ENCODE measurements at regions not wholly inside any gene's neighbourhood (a gene's known extent, or its start where the extent isn't known, plus 50 kb on each side); places are given as distances from the start of the nearest gene placed in this dataset.

DNA sequence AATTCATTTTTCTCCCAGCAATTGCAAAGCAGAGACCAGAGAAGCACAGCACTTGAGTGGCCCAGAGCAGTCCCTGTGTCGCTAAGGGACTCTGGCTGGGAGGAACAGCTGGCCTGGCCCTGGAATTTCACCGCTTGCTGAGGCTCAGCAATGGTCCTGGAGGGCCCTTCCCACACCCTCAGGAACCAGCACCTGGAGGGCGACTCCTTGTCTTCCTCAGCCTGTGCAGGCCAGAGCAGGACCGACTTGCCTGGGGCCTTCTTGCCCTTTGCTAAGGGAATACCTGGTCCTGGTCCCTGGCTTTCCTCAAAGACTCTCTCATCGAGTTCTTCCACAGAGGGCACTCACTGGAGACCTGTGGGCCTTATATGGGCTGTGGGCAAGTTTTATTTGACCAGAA lies 294.6 kb downstream of the RPLP1 start:
- peaks cover 10% of the 10 kb centered on the region for H3K4me1 ChIP-seq (ENCODE audit: insufficient read depth, low read length)
- no peaks in the 10 kb centered on the region for H3K27me3 ChIP-seq (ENCODE audit: control insufficient read depth in 1 of 2, insufficient read depth in 2 of 2, low read length in 2 of 2)
- no peak overlapping the region for H3K9ac ChIP-seq (ENCODE audit: low read length)
- no peak overlapping the region for H3K27ac ChIP-seq (ENCODE audit: low read depth, low read length)
- no peaks in the 10 kb centered on the region for H3K36me3 ChIP-seq (ENCODE audit: insufficient read depth, low read length)
- H3K9me3 ChIP-seq (ENCODE audit: low read length) = no peaks in the 10 kb centered on the region
- no peak overlapping the region for H3K4me3 ChIP-seq (ENCODE audit: low read depth in 1 of 2, low read length in 2 of 2)

DNA sequence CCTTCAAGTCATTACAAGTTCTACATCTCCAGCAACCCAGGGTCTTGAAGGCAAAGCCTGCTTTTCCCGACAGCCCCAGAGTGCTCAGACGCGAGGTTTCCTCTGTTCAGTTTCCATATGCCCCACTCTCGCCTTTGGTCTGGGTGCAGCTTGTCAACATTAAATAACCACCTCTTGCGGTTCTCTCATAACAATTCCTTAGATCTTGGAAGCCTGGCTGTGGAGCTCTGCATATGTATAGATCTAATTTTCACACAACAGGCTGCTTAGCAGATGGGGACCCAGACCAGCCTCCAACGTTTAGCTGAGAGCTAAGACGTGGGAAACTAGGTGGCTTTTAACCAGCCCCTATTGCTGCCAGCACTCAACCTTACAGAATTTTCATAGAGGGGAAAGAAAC lies 295.5 kb downstream of the RPLP1 start:
- H3K9me3 ChIP-seq (ENCODE audit: low read length) = no peaks in the 10 kb centered on the region
- H3K27me3 ChIP-seq (ENCODE audit: control insufficient read depth in 1 of 2, insufficient read depth in 2 of 2, low read length in 2 of 2) = no peaks in the 10 kb centered on the region
- H3K27ac ChIP-seq (ENCODE audit: low read depth, low read length) = no peak overlapping the region
- peaks cover 1% of the 10 kb centered on the region for H3K4me1 ChIP-seq (ENCODE audit: insufficient read depth, low read length)
- no peak overlapping the region for H3K4me3 ChIP-seq (ENCODE audit: low read depth in 1 of 2, low read length in 2 of 2)
- H3K36me3 ChIP-seq (ENCODE audit: insufficient read depth, low read length) = no peaks in the 10 kb centered on the region
- H3K9ac ChIP-seq (ENCODE audit: low read length) = no peak overlapping the region

DNA sequence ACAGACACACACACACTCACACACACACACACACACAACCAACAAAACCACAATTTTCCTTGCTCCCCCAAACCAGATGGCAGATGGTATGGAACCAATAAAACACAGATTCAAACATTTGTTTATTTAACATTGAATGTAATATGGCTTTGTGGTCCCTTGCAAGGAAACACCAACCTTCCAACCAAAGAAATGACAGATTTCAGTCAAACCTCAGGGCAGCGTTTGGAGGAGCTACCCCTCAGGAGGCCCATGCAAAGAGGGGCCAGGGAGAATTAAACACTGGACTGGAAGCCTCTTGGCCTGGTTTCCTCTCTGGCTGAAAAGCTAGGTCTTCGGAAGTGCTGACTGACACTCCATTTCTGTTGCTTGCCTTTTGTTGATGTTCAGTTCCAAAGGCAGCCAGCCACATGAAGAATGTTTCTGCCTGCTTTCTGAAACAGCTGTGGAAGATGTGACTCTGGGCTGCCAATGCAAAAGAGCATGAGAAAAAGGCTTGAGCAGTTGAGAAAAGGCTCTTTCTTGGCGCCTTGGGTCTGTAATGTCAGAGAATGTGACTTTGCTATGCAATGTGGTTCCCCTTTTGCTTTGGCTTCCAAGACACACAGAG lies 296.1 kb downstream of the RPLP1 start:
- H3K36me3 ChIP-seq (ENCODE audit: insufficient read depth, low read length) = no peaks in the 10 kb centered on the region
- H3K27me3 ChIP-seq (ENCODE audit: control insufficient read depth in 1 of 2, insufficient read depth in 2 of 2, low read length in 2 of 2) = no peaks in the 10 kb centered on the region
- H3K4me1 ChIP-seq (ENCODE audit: insufficient read depth, low read length) = no peaks in the 10 kb centered on the region
- H3K27ac ChIP-seq (ENCODE audit: low read depth, low read length) = no peak overlapping the region
- no peak overlapping the region for H3K9ac ChIP-seq (ENCODE audit: low read length)
- H3K4me3 ChIP-seq (ENCODE audit: low read depth in 1 of 2, low read length in 2 of 2) = no peak overlapping the region
- H3K9me3 ChIP-seq (ENCODE audit: low read length) = no peaks in the 10 kb centered on the region

DNA sequence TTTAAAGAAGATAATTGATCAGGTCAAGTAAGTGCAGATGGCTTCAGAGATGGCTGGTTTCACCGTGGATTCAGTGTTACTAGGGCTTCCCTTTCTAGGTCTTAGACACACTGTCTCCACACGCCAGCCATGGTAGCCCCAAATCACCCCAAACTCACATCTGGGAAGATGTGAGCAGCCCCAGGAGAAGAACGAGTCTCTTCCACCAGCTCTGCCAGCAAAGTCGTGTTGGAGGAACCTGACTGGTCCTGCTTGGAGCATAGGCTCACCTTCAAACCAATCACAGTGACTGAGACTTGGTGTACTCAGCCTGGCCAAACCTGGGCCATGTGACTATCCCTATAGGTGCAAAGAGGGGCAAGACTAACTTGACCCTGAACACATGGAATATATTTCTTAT lies 296.7 kb downstream of the RPLP1 start:
- Histone ChIP-seq H3K27ac (ENCODE audit: low read depth, low read length) (no peak overlapping the region), H3K4me1 (ENCODE audit: insufficient read depth, low read length) (no peaks in the 10 kb centered on the region), H3K36me3 (ENCODE audit: insufficient read depth, low read length) (no peaks in the 10 kb centered on the region), H3K9ac (ENCODE audit: low read length) (no peak overlapping the region), H3K27me3 (ENCODE audit: control insufficient read depth in 1 of 2, insufficient read depth in 2 of 2, low read length in 2 of 2) (no peaks in the 10 kb centered on the region), H3K4me3 (ENCODE audit: low read depth in 1 of 2, low read length in 2 of 2) (no peak overlapping the region), H3K9me3 (ENCODE audit: low read length) (no peaks in the 10 kb centered on the region)

DNA sequence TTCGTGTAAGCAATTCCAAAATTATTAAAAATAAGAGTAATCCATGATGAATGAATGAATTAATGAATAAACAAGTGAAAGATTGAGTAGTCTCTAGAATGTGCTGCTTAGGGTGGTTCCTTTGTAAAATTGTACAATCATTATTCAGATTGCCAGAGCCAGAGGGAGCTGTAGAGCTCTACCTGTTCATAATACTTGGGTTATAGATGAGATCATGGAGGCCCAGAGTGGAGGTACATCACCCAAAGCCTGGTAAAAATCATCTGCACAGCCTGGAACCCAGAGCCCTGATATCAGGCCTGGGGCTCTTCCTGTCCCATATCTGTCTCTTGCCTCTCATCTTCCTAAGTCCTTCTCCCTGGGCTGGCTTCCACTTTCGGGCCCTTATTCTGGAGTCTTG lies 297.2 kb downstream of the RPLP1 start:
- H3K27ac ChIP-seq (ENCODE audit: low read depth, low read length) = no peak overlapping the region
- no peak overlapping the region for H3K4me3 ChIP-seq (ENCODE audit: low read depth in 1 of 2, low read length in 2 of 2)
- H3K27me3 ChIP-seq (ENCODE audit: control insufficient read depth in 1 of 2, insufficient read depth in 2 of 2, low read length in 2 of 2) = no peaks in the 10 kb centered on the region
- H3K9me3 ChIP-seq (ENCODE audit: low read length) = no peaks in the 10 kb centered on the region
- H3K4me1 ChIP-seq (ENCODE audit: insufficient read depth, low read length) = no peaks in the 10 kb centered on the region
- H3K9ac ChIP-seq (ENCODE audit: low read length) = no peak overlapping the region
- no peaks in the 10 kb centered on the region for H3K36me3 ChIP-seq (ENCODE audit: insufficient read depth, low read length)

DNA sequence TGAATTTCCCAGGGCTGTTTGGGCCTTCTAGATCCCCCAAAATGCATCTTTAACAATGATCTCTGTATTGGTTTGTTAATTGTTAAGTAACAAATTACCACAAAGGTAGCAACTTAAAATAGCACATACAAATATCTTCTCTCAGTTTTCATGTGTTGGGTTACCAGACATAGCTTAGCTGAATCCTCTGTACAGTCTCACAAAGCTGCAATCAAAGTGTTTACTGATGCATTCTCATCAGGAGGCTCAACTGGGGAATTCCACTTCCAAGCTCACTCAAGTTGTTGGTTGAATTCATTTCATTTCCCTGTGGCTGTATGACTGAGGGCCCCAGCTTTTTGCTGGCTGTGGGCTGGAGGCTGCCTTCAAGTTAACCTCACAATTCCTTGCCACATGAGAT lies 297.6 kb downstream of the RPLP1 start:
- no peaks in the 10 kb centered on the region for H3K27me3 ChIP-seq (ENCODE audit: control insufficient read depth in 1 of 2, insufficient read depth in 2 of 2, low read length in 2 of 2)
- no peak overlapping the region for H3K27ac ChIP-seq (ENCODE audit: low read depth, low read length)
- no peak overlapping the region for H3K9ac ChIP-seq (ENCODE audit: low read length)
- no peaks in the 10 kb centered on the region for H3K36me3 ChIP-seq (ENCODE audit: insufficient read depth, low read length)
- H3K4me3 ChIP-seq (ENCODE audit: low read depth in 1 of 2, low read length in 2 of 2) = no peak overlapping the region
- no peaks in the 10 kb centered on the region for H3K4me1 ChIP-seq (ENCODE audit: insufficient read depth, low read length)
- no peaks in the 10 kb centered on the region for H3K9me3 ChIP-seq (ENCODE audit: low read length)

DNA sequence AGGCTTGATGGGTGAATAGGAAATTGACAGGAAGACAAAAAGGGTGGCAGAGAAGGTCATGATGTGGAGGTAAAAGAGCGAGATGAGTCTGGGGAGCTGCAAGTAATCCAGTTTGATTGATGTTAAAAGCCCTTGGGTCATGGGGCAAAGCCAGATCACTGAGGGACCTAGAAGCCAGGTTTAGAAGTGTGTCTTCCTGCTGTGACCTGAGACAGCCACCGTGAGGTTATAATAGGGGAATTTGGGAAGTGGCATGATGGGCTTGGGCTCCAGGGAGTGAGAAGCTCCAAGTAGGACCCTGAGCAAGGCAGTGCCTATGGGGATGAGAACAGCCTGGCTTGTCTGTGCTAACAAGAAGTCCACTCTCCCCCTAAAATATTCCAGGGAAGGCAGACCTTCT lies 298.5 kb downstream of the RPLP1 start:
- Histone ChIP-seq H3K27me3 (ENCODE audit: control insufficient read depth in 1 of 2, insufficient read depth in 2 of 2, low read length in 2 of 2) (no peaks in the 10 kb centered on the region), H3K9ac (ENCODE audit: low read length) (no peak overlapping the region), H3K9me3 (ENCODE audit: low read length) (no peaks in the 10 kb centered on the region), H3K4me3 (ENCODE audit: low read depth in 1 of 2, low read length in 2 of 2) (no peak overlapping the region), H3K4me1 (ENCODE audit: insufficient read depth, low read length) (no peaks in the 10 kb centered on the region), H3K27ac (ENCODE audit: low read depth, low read length) (no peak overlapping the region), H3K36me3 (ENCODE audit: insufficient read depth, low read length) (no peaks in the 10 kb centered on the region)

DNA sequence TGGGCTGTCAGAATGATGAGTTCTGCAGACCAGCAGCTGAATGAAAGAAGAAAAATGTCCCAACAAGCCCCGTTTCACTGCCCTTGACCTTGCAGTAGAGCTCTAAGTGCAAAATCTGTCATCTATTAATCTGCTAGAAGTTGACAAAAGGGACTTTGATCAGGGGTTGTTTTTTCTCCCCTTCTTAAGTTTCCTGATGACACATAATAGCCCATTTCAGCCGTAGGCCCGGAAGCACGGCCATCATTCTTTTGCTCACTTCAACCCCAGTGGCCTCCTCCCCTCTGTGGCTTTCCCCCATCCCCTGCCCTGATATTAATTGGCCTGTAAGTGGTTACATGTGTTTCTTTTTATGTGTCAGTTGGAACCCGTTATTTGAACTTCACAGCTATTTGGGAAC lies 298.9 kb downstream of the RPLP1 start:
- Histone ChIP-seq H3K9me3 (ENCODE audit: low read length) (no peaks in the 10 kb centered on the region), H3K27ac (ENCODE audit: low read depth, low read length) (no peak overlapping the region), H3K36me3 (ENCODE audit: insufficient read depth, low read length) (no peaks in the 10 kb centered on the region), H3K9ac (ENCODE audit: low read length) (no peak overlapping the region), H3K27me3 (ENCODE audit: control insufficient read depth in 1 of 2, insufficient read depth in 2 of 2, low read length in 2 of 2) (no peaks in the 10 kb centered on the region), H3K4me1 (ENCODE audit: insufficient read depth, low read length) (no peaks in the 10 kb centered on the region), H3K4me3 (ENCODE audit: low read depth in 1 of 2, low read length in 2 of 2) (no peak overlapping the region)

DNA sequence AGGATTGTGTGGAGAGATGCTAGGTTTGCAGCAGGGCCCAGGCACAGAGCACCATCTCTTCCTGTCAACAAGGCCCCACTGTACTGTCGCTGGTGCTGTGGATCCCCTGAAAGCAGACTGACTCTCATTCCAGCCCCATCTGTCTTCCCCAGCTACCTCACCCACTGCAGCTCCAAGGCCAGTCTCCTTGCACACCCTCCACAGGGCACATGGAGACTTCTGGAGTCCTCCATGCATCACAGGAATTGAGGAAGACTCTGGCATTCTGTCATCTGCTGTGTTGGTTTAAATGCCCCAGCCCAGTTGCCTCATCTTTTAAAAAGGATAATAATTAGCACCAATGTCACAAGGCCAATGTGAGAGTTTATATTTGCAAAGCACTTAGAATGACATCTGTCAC lies 301.2 kb downstream of the RPLP1 start:
- Histone ChIP-seq H3K9me3 (ENCODE audit: low read length) (no peaks in the 10 kb centered on the region), H3K4me1 (ENCODE audit: insufficient read depth, low read length) (no peaks in the 10 kb centered on the region), H3K27me3 (ENCODE audit: control insufficient read depth in 1 of 2, insufficient read depth in 2 of 2, low read length in 2 of 2) (no peaks in the 10 kb centered on the region), H3K36me3 (ENCODE audit: insufficient read depth, low read length) (no peaks in the 10 kb centered on the region), H3K4me3 (ENCODE audit: low read depth in 1 of 2, low read length in 2 of 2) (no peak overlapping the region), H3K27ac (ENCODE audit: low read depth, low read length) (no peak overlapping the region), H3K9ac (ENCODE audit: low read length) (no peak overlapping the region)

DNA sequence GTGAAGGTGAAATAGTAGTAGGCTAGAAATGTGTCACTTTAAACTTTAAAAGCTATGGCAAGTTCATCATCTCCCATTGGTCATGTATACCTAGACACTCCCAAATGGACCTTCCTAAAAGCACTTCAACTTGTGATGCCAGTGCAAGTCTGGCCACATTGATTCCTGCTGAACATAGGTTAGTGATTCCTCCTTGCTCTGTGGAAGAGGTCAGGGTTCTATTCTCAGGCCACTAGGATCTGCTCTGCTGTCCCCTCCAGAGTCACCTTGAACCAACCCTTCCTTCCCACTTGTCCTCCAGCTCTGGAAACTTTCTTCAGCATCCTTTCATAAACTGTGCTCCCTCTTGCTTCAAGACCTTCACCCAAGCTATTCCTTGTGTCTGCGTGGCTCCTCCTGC lies 301.7 kb downstream of the RPLP1 start:
- H3K4me3 ChIP-seq (ENCODE audit: low read depth in 1 of 2, low read length in 2 of 2) = no peak overlapping the region

DNA sequence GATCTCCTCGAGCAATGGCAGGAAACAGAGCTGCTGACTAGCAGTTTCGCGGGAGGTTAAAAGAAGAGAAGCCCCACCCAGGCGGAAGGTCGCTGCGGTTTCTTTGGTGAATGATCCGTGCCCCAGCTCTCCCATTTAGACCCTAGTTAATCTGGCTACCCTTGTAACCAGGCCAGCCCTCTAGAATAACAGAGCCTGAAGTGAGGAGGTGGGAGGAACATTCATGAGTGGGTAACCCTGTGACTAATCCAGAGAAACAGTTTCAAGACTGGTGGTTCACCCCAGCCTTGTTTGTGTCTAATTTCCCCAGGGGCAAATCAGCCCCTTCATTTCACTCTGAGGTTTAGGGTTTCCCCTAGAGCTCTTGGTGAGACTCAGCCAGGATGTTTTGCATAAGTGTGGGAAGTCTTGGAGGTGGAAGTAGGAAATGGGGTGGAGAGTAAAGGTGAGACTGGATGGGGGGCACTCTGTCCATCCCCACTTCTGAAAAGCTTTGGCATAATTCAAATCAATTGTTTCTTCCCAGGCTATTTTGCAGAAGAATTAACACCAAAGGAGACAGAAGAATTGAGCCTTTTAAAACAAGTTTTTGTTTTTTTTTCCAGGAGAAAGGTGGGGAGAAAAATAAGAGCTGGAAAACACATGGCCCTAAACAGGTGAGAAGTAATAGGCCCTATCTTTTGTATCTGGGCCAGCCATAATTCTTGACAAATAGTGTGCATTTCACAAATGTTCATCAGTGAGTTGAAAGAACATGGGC lies 303.1 kb downstream of the RPLP1 start:
- no peaks in the 10 kb centered on the region for H3K4me1 ChIP-seq (ENCODE audit: insufficient read depth, low read length)

More for the DNA sequence above, 301.7 kb downstream of the RPLP1 start:
- no peaks in the 10 kb centered on the region for H3K4me1 ChIP-seq (ENCODE audit: insufficient read depth, low read length)
- H3K36me3 ChIP-seq (ENCODE audit: insufficient read depth, low read length) = no peaks in the 10 kb centered on the region
- H3K27ac ChIP-seq (ENCODE audit: low read depth, low read length) = no peak overlapping the region
- H3K9ac ChIP-seq (ENCODE audit: low read length) = no peak overlapping the region
- H3K27me3 ChIP-seq (ENCODE audit: control insufficient read depth in 1 of 2, insufficient read depth in 2 of 2, low read length in 2 of 2) = no peaks in the 10 kb centered on the region
- H3K9me3 ChIP-seq (ENCODE audit: low read length) = no peaks in the 10 kb centered on the region

DNA sequence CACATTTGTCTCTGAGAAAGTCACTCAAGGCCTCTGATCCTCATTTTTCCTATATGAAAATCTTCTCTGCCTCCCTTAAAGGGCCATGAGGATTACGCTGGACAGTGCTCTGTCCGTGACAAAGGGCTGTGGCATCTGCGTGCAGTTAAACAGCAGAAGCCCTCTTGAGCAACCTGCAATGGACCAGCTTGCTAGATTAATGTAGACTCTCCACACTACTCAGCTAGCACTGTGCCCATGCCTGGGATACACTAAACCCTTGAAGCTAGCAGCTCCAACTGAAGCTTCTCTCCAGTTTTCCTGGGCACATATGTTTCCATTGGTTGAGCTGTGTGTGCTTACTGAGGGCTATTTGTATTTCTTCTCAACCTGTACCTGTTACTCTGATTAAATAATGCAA lies 303.8 kb downstream of the RPLP1 start:
- Histone ChIP-seq H3K27me3 (ENCODE audit: control insufficient read depth in 1 of 2, insufficient read depth in 2 of 2, low read length in 2 of 2) (no peaks in the 10 kb centered on the region), H3K27ac (ENCODE audit: low read depth, low read length) (no peak overlapping the region), H3K4me1 (ENCODE audit: insufficient read depth, low read length) (no peaks in the 10 kb centered on the region), H3K9me3 (ENCODE audit: low read length) (no peaks in the 10 kb centered on the region), H3K4me3 (ENCODE audit: low read depth in 1 of 2, low read length in 2 of 2) (no peak overlapping the region), H3K36me3 (ENCODE audit: insufficient read depth, low read length) (no peaks in the 10 kb centered on the region), H3K9ac (ENCODE audit: low read length) (no peak overlapping the region)

More for the DNA sequence above, 303.1 kb downstream of the RPLP1 start:
- H3K36me3 ChIP-seq (ENCODE audit: insufficient read depth, low read length) = no peaks in the 10 kb centered on the region
- H3K9me3 ChIP-seq (ENCODE audit: low read length) = no peaks in the 10 kb centered on the region
- H3K9ac ChIP-seq (ENCODE audit: low read length) = no peak overlapping the region
- H3K27ac ChIP-seq (ENCODE audit: low read depth, low read length) = no peak overlapping the region
- H3K4me3 ChIP-seq (ENCODE audit: low read depth in 1 of 2, low read length in 2 of 2) = no peak overlapping the region
- no peaks in the 10 kb centered on the region for H3K27me3 ChIP-seq (ENCODE audit: control insufficient read depth in 1 of 2, insufficient read depth in 2 of 2, low read length in 2 of 2)

Measured in muscle layer of colon (tissue), 2 donors.